22Rv1 (cell line): ENCODE measurements at regions not wholly inside any gene's neighbourhood (a gene's known extent, or its start where the extent isn't known, plus 50 kb on each side); places are given as distances from the start of the nearest gene placed in this dataset.

Experiments used
- H3K27ac ChIP-seq: fragments of 450-650 bp; 2 replicates; pipeline ENCODE4 v1.5.1; 2017
- CTCF ChIP-seq: fragments of 450-650 bp; IDR thresholded peaks from 2 replicates; pipeline ENCODE4 v1.5.1; 2017; ENCODE audit warnings: mild to moderate bottlenecking
- ZFX ChIP-seq: fragments of 450-650 bp; IDR thresholded peaks from 2 replicates; pipeline ENCODE4 v1.6.1; 2017; ENCODE audit warnings: antibody characterized with exemption, borderline replicate concordance

- no peak overlapping the region for H3K27ac ChIP-seq
- no peak for TF ChIP-seq ZFX
- no peak for TF ChIP-seq CTCF
Measured at GRCh38 chr3:73945541-73945940, 320.8 kb upstream of the PDZRN3 start.

- no peak for TF ChIP-seq ZFX
- TF ChIP-seq CTCF = no peak
- no peak overlapping the region for H3K27ac ChIP-seq
Measured at GRCh38 chr3:73939985-73940384, 315.2 kb upstream of the PDZRN3 start.

- TF ChIP-seq ZFX (no peak), CTCF (no peak)
- no peak overlapping the region for H3K27ac ChIP-seq
Measured at GRCh38 chr3:73933585-73933984, 308.8 kb upstream of the PDZRN3 start.

GRCh38 chr3:73927203-73927570 lies 302.4 kb upstream of the PDZRN3 start:
- no peak overlapping the region for H3K27ac ChIP-seq
- TF ChIP-seq CTCF (no peak), ZFX (no peak)

GRCh38 chr3:73926360-73927202 lies 301.8 kb upstream of the PDZRN3 start:
- TF ChIP-seq CTCF = no peak
- no peak for TF ChIP-seq ZFX
- no peak overlapping the region for H3K27ac ChIP-seq

GRCh38 chr3:73925011-73925410 lies 300.3 kb upstream of the PDZRN3 start:
- no peak for TF ChIP-seq CTCF
- TF ChIP-seq ZFX = no peak
- no peak overlapping the region for H3K27ac ChIP-seq

- H3K27ac ChIP-seq = no peak overlapping the region
- TF ChIP-seq ZFX (no peak), CTCF (no peak)
Measured at GRCh38 chr3:73924048-73924447, 299.3 kb upstream of the PDZRN3 start.
